LNCaP clone FGC (cell line): ENCODE measurements at regions not wholly inside any gene's neighbourhood (a gene's known extent, or its start where the extent isn't known, plus 50 kb on each side); places are given as distances from the start of the nearest gene placed in this dataset.
A peak's percentile ranks its signal among the peaks of the same experiment; 100 is the strongest.

Experiments
- DNase-seq: peaks from one replicate; pipeline ENCODE4 v3.0.0-alpha.2; 2011; ENCODE audit warnings: low read depth
- H3K4me3 ChIP-seq: 2 replicates; pipeline ENCODE4 v1.5.1; 2011; ENCODE audit warnings: mild to moderate bottlenecking, low read depth, low read length, control low read depth
- TF ChIP-seq, protein P1 (sequence below): IDR thresholded peaks from 2 replicates; pipeline ENCODE4 v1.5.1; 2012; ENCODE audit warnings: mild to moderate bottlenecking; ENCODE audit not compliant: control insufficient read depth, insufficient read depth; ENCODE audit errors: extremely low read depth

DNA sequence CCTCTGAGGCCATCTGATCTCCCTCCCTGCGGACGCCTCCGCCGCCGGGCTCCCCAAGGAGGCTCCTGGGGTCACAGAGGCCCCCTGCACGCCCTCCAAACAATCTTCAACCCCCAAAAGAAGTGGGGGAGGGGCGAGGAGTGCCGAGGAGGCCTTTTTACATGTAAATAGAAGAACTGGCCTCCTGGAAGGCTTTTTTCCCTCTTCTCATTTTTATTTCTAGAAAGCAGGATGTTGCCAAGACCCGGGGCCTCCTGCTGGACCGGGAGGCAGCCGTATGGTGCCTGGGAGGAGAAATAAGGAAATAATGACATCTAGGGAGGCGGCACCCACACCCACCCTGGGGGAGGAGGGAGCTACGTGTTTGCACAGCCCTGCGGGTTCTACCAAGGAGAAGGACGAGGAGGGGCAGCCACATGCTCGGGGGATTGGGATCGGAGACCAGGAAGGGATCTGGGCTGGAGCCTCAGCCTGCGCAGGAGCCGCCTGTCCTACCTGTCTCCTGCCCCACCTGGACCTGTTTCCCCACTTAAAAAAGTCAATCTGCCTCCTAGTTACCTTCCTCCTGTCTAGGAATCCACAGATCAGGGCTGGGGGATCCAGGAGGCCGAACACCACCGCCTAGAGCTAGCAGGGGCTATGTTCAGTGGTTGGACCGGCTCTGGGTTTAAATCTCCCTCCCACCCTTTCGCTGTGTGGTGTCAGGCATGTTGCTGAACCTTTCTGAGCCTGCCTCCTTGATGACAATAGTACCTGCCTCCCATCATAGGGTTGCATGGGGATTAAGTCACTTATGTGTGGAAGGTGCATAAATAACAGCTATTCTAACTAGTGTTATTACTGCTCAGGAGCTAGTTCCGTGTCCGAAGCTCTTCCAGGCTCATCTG is 175.7 kb upstream of the GSE1 start:
- TF ChIP-seq, protein P1, sequence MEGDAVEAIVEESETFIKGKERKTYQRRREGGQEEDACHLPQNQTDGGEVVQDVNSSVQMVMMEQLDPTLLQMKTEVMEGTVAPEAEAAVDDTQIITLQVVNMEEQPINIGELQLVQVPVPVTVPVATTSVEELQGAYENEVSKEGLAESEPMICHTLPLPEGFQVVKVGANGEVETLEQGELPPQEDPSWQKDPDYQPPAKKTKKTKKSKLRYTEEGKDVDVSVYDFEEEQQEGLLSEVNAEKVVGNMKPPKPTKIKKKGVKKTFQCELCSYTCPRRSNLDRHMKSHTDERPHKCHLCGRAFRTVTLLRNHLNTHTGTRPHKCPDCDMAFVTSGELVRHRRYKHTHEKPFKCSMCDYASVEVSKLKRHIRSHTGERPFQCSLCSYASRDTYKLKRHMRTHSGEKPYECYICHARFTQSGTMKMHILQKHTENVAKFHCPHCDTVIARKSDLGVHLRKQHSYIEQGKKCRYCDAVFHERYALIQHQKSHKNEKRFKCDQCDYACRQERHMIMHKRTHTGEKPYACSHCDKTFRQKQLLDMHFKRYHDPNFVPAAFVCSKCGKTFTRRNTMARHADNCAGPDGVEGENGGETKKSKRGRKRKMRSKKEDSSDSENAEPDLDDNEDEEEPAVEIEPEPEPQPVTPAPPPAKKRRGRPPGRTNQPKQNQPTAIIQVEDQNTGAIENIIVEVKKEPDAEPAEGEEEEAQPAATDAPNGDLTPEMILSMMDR, result no peak
- H3K4me3 ChIP-seq, result no peak overlapping the region
- DNase-seq, result no peak

DNA sequence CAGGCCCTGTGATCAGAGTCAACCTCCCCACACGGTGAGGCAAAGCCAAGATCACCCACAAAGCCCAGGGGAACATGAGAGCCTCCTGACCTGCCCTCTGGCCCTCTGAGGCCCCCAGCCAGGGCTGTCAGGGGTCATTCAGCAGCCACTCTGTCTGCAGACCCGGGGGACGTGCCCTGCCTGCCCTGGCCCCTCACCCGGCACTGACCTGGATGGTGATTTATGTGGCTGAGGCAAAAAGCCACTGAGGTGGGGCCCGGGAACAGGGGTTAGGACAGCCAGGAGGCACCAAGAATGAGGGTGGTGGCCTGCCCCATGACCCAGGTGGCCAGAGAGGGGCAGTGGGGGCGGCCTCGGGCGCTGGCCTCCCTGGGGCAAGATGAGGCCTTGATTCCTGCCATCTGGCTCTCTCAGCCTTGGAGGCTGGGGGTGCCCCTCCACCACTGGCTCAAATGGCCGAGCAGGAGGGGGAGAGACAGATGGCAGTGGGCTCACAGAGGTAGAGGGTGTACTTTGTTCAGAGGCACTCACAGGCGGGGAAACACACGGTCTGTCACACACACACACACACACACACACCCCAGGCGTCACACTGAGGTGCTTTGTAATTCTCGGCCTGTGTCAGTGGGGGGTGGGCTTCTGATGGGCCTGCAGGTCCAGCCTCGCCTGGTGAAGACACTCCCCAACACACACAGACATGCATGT is 174.0 kb upstream of the GSE1 start:
- H3K4me3 ChIP-seq, result no peak overlapping the region
- no peak for DNase-seq
- TF ChIP-seq, protein P1, result no peak

DNA sequence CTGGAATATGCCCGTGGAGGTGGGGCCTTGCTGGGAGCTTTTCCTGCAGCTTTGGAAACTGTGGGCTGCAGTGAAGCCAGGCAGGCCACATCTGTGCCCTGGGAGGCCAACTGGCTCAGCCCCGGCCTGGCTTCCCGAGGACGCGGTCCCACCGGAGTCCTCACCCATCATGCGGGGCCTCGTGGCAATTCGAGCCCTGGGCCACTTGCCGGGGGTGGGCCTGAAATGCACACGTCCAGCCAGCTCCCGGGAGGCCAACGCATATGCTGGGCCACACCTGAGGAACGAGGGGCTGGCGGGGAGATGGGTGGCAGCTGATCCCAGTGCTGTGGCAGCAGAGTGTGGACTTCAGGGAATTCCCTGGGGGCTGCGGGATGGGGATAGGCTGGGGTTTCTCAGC is 172.4 kb upstream of the GSE1 start:
- no peak overlapping the region for H3K4me3 ChIP-seq
- DNase-seq, result no peak

DNA sequence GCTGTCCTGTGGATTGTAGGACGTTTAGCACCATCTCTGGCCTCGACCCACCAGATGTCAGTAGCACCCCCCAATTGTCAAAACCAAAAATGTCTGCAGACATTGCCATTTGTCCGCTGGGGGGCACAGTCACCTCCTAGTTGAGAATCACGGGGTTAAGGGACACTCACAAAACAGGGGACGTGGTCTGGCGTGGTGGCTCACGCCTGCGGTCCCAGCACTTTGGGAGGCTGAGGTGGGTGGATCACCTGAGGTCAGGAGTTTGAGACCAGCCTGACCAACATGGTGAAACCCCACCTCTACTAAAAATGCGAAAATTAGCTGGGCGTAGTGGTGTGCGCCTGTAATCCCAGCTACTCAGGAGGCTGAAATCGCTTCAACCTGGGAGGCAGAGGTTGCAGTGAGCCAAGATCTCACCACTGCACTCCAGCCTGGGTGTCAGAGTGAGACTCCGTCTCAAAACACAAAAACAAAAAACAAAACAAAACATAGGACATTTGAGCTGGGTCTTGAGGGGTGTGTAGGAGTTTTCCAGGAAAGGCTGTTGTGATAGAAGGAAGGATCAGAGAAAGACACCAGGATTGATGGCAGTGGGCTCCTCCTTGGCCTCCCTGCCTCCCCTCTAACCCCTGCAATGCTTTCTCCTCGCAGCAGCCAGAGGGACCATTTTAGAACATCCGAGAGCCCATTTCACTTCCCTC is 171.8 kb upstream of the GSE1 start:
- no peak overlapping the region for H3K4me3 ChIP-seq
- no peak for DNase-seq
- TF ChIP-seq, protein P1, result peak; percentile 31

More for the DNA sequence above, 172.4 kb upstream of the GSE1 start:
- TF ChIP-seq, protein P1, result no peak

DNA sequence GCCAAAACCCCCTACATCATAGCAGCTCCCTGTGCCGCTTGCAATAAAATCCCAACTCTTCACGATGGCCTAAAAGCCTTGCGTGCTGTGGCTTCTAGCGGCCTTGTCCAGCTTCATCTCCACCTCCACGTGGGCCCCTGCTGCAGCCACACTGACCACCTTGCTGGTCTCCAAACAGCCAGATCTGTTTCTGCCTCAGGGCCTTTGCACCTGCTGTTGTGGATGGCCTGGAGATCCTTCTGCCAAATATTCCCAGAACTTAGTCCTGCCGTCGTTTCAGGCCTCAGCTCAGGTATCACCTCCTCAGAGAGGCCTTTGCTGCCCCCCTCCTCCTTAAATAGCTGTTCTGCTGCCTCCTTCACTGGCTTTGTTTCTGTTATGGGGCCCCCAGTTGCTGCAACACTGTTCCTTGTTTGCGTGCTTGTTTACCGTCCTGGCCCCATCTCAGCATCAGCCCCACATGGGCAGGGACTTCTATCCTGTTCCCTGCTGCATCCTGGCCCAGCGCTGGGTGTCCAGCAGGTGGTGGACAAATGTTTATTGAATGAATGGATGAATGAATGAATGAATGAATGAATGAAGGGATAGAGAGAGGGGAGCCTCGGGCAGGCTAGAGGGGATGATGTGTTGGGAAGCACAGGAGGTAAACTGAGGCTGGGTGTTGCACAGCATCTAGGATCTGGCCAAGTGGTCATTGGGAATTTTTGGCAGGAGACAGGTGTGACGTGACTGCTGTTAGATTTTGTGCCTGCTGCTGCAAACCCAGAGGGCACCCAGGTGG is 171.0 kb upstream of the GSE1 start:
- TF ChIP-seq, protein P1, result no peak
- no peak overlapping the region for H3K4me3 ChIP-seq
- DNase-seq, result no peak

DNA sequence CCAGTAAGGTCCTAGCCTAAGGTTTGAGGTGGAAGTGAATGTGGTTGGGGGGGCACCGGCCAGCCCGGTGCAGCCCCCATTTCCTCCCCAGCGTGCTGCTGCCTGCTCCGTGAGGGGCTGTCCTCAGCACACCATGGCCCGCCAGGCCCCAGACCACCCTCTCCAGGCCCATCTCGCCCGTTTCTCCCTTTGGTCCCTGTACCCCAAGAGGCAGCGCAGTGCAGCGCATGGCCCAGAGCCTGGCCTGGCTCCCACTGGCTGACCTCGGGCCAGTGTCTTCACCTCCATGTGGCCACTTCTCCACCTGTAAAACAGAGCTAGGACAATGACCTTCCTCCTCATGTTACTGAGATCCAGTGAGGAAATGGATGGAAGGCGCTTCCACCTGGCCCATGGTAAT is 170.0 kb upstream of the GSE1 start:
- DNase-seq, result no peak
- TF ChIP-seq, protein P1, result no peak
- H3K4me3 ChIP-seq, result no peak overlapping the region
